ENCODE measurements at regions not wholly inside any gene's neighbourhood (a gene's known extent, or its start where the extent isn't known, plus 50 kb on each side); places are given as distances from the start of the nearest gene placed in this dataset.

DNA sequence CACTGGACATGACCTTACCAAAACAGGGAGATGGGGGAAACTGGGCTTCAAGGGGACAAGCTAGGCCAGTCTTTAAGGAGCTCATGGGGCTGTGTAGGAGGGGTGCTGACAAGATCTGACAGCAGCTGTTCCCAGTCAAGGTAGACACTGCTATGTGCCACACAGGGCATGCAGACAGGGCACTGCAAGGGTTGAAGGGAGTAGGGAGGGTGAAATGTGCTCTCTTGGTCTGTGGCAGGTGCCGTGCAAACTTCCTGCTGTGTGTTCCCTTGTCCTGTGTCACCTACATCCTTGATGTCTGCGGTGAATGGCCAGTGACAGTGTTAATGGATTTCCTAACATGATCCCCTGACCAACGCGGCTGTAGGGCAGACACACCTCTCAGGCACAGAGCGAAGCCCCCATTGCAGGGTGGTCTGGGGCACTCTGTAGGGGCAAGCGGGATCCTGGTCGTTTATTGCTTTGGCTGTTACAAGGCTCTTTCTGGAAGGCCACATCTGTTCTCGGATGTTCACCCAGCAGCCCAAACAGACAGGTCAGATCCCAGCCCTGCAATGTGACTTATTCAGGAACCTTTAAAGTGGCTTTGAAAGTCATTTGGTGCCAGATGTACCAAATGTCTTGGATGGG is 199.5 kb upstream of the ZNF536 start:
- no peak for DNase-seq

DNA sequence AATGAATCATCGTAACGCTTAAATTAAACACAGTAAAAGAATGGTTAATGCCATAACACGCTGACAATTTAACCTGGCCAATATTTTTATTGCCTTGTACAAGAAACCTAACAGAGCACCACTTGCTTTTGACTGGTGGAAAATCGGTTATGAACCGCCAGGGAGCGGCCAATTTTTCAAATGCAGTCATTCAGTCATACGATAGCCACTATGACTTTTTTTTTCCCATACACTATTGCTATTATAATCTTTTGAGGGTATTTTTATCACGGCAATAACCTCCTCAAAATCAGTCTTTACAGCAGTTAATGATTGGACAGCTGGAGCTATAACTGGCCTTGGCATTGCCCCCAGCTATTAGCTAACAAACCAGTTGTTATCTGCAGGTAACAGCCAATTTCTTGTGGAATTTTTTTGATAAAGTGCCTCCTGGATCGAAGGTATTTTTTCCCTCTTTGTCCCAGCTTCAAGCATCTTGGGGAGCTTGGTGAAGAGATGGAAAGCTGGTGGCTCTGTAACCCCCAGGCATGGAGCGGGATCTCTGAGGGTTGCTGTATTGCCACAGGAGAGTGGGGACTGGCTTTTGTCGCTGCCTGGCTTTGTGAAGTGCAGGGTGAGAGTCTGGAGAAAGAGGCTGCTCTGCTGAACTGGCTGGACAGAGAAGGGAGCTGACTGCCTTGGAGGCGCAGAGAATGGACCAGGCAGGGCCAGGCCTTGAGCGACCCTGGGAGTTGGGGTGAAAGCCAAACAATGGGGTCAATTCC is 198.4 kb upstream of the ZNF536 start:
- DNase-seq, result no peak

DNA sequence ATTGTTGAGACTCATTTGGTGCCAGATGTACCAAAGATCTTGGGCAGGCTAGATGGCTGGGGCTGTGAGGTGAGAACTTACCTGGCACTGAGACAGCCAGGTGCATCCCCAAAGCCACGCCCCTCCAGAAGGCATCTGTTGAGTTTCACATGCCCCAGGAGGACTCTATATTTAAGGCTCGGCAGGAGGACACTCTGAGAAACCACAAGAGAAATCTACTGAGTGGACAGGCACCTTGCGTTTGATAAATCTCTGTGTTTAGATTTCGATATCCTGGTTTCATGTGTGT is 197.9 kb upstream of the ZNF536 start:
- no peak for DNase-seq

GRCh38 chr19:30174791-30175190 is 197.4 kb upstream of the ZNF536 start:
- no peak for DNase-seq

DNA sequence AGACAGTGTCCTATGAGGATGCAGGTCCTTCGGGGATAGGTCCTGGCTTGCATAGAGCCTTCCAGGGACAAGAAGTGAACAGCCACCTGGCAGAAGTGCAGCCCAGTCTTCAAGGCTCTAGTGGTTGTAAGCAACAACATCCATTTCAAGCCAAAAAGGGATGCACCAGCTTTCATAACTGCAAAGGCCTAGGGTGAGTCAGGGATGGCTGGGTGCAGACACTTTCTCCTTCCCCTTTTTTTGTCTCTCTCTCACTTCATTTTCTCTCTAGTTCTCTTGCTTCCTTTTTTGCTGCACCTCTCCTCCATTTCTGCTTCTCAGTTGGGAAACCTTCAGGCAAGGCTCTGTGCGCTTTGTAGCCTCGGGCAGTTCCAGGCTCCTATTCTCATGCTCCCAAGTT is 196.2 kb upstream of the ZNF536 start:
- no peak for DNase-seq

GRCh38 chr19:30178721-30179402 is 193.3 kb upstream of the ZNF536 start:
- no peak for DNase-seq

DNA sequence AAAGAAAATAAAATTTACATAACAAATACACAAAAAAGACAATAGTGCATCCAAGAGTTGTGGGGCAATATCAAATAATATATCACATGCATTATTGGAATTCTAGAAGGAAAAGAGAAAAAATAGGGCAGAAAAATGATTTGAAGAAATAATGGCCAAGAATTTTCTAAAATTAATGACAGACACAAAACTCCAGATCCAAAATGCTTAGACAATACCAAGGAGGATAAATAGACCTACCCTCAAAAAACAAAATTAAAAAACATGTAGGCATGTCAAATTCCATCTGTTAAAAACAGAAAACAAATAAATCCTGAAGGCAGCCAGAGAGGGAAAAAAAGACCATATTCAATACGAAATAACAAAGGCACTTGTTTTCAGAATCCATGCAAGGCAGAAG is 191.5 kb upstream of the ZNF536 start:
- no peak for DNase-seq

DNA sequence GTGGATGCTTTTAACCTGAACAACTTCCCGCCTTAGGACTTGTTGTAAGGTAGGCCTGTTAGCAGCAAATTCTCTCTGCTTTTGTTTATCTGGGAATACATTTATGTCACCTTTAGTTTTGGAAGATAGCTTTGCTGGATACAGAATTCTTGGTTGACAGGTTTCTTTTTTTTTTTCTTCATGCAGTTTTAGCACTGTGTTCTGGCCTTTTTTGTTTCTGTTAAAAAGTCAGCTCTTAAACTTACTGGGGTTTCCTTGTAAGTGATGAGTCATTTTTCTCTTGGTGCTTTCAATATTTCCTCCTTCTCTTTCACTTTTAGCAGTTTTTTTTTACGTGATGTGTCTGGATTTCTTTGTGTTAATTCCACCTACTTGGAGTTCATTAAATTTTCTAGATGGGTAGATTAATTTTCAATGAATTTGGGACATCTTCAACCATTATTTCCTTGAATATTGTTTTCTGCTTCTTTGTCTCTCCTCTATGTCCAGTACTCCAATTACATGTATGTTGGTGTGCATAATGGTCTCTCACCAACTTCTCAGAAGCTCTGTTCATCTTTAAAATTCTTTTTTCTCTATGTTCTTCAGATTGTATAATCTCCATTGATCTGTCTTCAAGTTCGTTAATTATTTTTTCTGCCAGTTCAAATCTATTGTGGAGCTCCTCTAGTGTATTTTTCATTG is 188.2 kb upstream of the ZNF536 start:
- DNase-seq, result peak; percentile 36

GRCh38 chr19:30202060-30202600 is 170.1 kb upstream of the ZNF536 start:
- no peak for DNase-seq

GRCh38 chr19:30204721-30205120 is 167.5 kb upstream of the ZNF536 start:
- DNase-seq, result no peak

DNA sequence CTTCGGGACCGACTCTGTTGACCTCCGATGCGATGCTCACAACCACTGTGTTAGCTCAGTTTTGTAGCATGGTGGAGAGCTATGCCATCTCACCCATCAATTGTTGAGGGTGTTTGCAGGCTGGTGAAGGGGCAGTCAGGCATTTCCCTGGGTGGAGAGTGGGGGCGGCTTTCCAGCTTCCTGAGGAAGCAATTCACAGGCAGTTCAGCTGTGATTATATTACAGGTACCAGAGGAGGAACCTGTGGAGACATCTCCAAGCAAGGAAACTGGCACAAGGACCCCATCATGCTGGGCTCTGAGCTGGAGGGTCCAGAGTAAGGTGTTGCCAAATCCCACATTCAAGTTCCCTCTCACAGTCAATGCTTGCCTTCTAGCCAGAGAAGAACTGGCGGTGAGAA is 166.0 kb upstream of the ZNF536 start:
- no peak for DNase-seq

- no peak for DNase-seq
Measured at GRCh38 chr19:30207357-30207756, 164.8 kb upstream of the ZNF536 start.

DNA sequence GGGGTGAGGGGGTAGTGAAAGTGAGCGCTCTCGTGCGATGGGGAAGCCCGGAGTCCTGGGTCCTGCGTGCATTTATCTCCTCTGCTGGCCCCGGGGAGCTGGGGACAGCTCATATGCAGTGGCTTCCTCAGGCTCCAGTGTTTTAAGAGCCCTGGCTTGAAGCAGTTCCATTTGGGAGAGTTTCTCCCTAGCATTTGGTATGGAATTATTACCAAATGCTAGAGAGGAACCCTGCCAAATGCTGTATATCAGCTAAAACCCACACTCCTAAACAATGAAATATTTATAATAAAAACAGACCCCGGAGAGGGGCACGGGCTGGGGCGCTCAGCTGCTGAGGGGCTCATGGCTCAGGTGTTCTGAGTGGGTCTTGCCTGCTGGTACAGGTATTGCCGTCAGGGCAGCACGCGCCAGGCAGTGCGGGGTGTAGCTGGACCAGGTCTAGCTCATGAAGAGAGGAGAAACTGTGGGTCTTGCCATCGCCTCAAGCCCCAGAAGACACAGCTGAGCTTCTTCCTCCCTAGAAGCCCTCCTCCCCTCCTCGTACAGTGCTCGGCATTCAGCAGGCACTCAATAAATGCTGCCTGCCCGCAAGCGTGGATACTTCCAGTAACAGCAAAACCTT is 163.6 kb upstream of the ZNF536 start:
- no peak for DNase-seq

GRCh38 chr19:30209617-30210600 is 162.3 kb upstream of the ZNF536 start:
- DNase-seq, result no peak

DNA sequence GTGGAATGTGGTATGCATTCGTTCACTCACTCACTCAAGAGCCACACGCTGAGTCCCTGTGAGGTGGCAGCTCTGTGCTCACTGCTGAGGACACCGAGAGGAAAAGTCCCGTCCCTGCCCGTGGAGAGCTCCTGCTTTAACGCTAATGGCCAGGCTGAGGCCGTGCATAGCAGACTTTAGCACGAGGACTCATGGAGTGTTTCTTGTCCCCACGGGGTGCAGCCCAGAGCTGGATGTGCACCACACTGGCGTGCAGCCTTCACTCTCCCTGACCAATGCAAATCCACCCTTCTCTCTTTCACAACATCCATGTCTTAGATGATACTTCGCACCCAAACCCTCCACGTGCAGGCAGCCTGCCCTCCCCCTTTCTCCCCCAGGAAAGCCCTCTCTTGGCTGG is 159.6 kb upstream of the ZNF536 start:
- no peak for DNase-seq

DNA sequence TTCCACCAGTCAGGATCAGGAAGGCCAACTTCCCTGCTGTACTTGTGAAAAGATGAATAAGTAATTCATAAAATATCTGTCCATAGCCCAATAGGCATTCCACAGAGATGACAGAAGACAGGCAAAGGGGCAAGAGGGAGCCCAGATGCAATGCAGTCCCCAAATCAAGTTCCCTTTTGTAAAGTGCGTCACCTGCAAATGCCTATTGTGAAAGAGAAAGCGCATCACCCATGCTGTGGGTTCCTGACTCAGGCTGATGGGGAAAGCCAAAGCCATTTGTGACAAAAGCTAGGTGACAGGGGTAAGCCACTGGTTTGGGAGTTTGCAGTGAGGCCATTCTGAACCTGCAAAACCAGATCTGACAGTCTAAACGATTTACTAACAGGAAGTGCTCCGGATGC is 157.5 kb upstream of the ZNF536 start:
- no peak for DNase-seq

GRCh38 chr19:30215248-30215647 is 156.9 kb upstream of the ZNF536 start:
- no peak for DNase-seq

DNA sequence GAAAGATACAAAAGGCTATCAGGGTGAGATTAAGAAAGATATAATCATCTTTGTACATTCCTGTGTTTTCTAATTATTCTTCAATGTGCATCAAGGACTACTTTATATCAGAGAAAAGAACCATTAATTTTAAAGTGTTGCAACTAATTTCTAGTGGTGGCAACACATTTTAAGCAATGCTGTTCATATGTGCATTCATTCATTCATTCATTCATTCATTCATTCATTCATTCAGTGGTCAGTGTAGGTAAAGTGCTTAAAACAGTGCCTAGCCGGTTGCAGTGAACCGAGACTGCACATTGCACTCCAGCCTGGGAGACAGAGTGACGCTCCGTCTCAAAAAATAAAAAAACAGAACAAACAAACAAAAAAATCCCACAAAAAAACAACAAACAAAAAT is 155.7 kb upstream of the ZNF536 start:
- no peak for DNase-seq

DNA sequence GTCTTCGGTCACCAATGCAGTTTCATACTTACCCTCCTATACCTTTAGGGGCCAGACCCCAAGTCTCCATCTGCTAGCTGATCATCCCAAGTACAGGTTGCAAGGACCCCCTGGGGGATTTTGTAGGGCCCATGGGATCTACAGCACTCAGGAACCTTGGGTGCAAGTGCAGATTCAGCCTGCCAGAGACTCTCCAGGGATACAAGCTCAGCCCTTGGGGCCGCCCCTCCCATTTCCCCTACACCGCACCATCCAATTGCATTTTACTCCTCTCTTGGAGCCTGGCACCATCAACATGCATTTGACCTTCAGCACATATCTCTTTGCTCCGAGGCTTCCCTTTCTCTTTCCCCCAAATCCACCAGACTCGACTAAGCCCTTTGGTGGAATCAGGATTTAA is 154.7 kb upstream of the ZNF536 start:
- no peak for DNase-seq

- no peak for DNase-seq
Measured at GRCh38 chr19:30219702-30220101, 152.5 kb upstream of the ZNF536 start.

- no peak for DNase-seq
Measured at GRCh38 chr19:30221176-30221575, 151.0 kb upstream of the ZNF536 start.

DNA sequence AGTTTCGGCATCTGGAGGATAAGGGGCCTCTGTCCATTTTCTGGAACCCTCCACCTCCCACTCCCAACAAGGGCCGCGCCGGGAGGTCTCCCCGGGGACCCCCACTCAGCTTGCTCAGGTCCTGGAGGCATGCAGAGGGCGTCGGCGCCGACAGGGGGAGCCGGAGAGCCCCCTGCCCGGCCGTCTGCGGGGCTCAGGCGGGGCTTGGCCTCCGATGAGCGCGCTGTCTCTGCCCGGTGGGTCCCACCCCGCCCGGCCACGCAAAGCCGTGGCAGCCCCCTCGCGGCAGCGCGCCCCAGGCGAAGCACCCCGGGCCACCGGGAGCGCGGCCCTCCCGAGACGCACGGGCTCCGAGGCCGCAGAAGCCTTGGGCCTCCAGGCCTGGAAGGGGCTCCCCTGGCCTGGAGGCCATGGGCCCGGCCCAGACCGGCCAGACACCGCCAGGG is 149.7 kb upstream of the ZNF536 start:
- peak; percentile 79 for DNase-seq
